NCI-H2196 treated with DMSO at 0.1 percent for 48 hours (cell line): ENCODE measurements at regions not wholly inside any gene's neighbourhood (a gene's known extent, or its start where the extent isn't known, plus 50 kb on each side); places are given as distances from the start of the nearest gene placed in this dataset.
"Not testable (repeated sequence)": the region's sequence is repeated elsewhere in the genome, so short reads cannot be mapped to it uniquely, and the experiment has no call there.

ENCODE experiments used
- DNase-seq: peaks from one replicate; lab custom pipeline; 2025; ENCODE audit not compliant: unreplicated experiment; lab: John Stamatoyannopoulos, UW

- no peak for DNase-seq
Observed at GRCh38 chrX:9374555-9374954, 90.3 kb upstream of the TBL1X start.

- DNase-seq, result no peak
Observed at GRCh38 chrX:9376111-9376510, 88.7 kb upstream of the TBL1X start.

- not testable (repeated sequence) for DNase-seq
Observed at GRCh38 chrX:9377216-9377615, 87.6 kb upstream of the TBL1X start.

- no peak for DNase-seq
Observed at GRCh38 chrX:9378980-9379696, 85.7 kb upstream of the TBL1X start.

- no peak for DNase-seq
Observed at GRCh38 chrX:9379697-9380551, 84.9 kb upstream of the TBL1X start.

GRCh38 chrX:9383655-9384054 lies 81.2 kb upstream of the TBL1X start:
- no peak for DNase-seq

- DNase-seq, result no peak
Observed at GRCh38 chrX:9388450-9388849, 76.4 kb upstream of the TBL1X start.

- DNase-seq, result no peak
Observed at GRCh38 chrX:9390121-9390520, 74.7 kb upstream of the TBL1X start.

GRCh38 chrX:9390693-9391368 lies 74.0 kb upstream of the TBL1X start:
- DNase-seq, result no peak

- DNase-seq, result no peak
Observed at GRCh38 chrX:9392445-9392844, 72.4 kb upstream of the TBL1X start.

GRCh38 chrX:9393571-9393970 lies 71.3 kb upstream of the TBL1X start:
- no peak for DNase-seq

- DNase-seq, result no peak
Observed at GRCh38 chrX:9394212-9394611, 70.6 kb upstream of the TBL1X start.

GRCh38 chrX:9396930-9397329 lies 67.9 kb upstream of the TBL1X start:
- no peak for DNase-seq

- no peak for DNase-seq
Observed at GRCh38 chrX:9401051-9401450, 63.8 kb upstream of the TBL1X start.

- no peak for DNase-seq
Observed at GRCh38 chrX:9403374-9403773, 61.5 kb upstream of the TBL1X start.

- not testable (repeated sequence) for DNase-seq
Observed at GRCh38 chrX:9405635-9406034, 59.2 kb upstream of the TBL1X start.

GRCh38 chrX:9410889-9411288 lies 54.0 kb upstream of the TBL1X start:
- DNase-seq, result not testable (repeated sequence)

GRCh38 chrX:9411682-9412081 lies 53.2 kb upstream of the TBL1X start:
- DNase-seq, result not testable (repeated sequence)

GRCh38 chrX:9414416-9414815 lies 50.4 kb upstream of the TBL1X start:
- no peak for DNase-seq
